Upper lobe of right lung (tissue), 1 donor: ENCODE measurements at regions not wholly inside any gene's neighbourhood (a gene's known extent, or its start where the extent isn't known, plus 50 kb on each side); places are given as distances from the start of the nearest gene placed in this dataset.
"Not testable (repeated sequence)": the region's sequence is repeated elsewhere in the genome, so short reads cannot be mapped to it uniquely, and the experiment has no call there.

Experiments
- ATAC-seq: fragments of 200-7000 bp; cut with Tn5 transposase; one replicate; pipeline ENCODE4 v1.9.1; 2020; ENCODE audit warnings: mild to moderate bottlenecking, moderate library complexity
- DNase-seq: peaks from one replicate; pipeline ENCODE4 v3.0.0-alpha.2; 2020
- H3K27ac ChIP-seq: fragments of 200-600 bp; one replicate; pipeline ENCODE4 v1.8.0; 2022
- H3K27me3 ChIP-seq: fragments of 200-600 bp; one replicate; pipeline ENCODE4 v1.8.0; 2022; ENCODE audit warnings: mild to moderate bottlenecking
- H3K36me3 ChIP-seq: fragments of 200-600 bp; one replicate; pipeline ENCODE4 v1.8.0; 2022
- H3K4me1 ChIP-seq: fragments of 200-600 bp; one replicate; pipeline ENCODE4 v1.8.0; 2022
- H3K4me3 ChIP-seq: fragments of 200-600 bp; one replicate; pipeline ENCODE4 v1.8.0; 2022; ENCODE audit warnings: mild to moderate bottlenecking
- H3K9me3 ChIP-seq: fragments of 200-600 bp; one replicate; pipeline ENCODE4 v1.8.0; 2022
- CTCF ChIP-seq: fragments of 200-600 bp; IDR thresholded peaks from one replicate; pipeline ENCODE4 v1.8.0; 2022; ENCODE audit warnings: antibody characterized with exemption
- intact Hi-C: fragments of 100-400 bp; cut with DNase I; formaldehyde crosslinking; loops from one replicate; pipeline ENCODE4 v1.11.0; 2022
- donor health status: DM: no; HTN: yes; CAD: no; lungs with severe emphysema.

GRCh38 chr3:166993015-166993630 is 387.0 kb downstream of the ZBBX start:
- no peak overlapping the region for H3K27ac ChIP-seq
- H3K27me3 ChIP-seq: no peaks in the 10 kb centered on the region
- no peak overlapping the region for H3K4me3 ChIP-seq
- no peaks in the 10 kb centered on the region for H3K9me3 ChIP-seq
- H3K36me3 ChIP-seq: no peaks in the 10 kb centered on the region
- intact Hi-C loops: no loop called here
- DNase-seq (no peak), ATAC-seq (no peak)
- H3K4me1 ChIP-seq: no peaks in the 10 kb centered on the region
- no peak for TF ChIP-seq CTCF

- TF ChIP-seq CTCF: no peak
- Histone ChIP-seq H3K4me3 (no peak overlapping the region), H3K9me3 (no peaks in the 10 kb centered on the region), H3K4me1 (no peaks in the 10 kb centered on the region), H3K36me3 (no peaks in the 10 kb centered on the region), H3K27me3 (no peaks in the 10 kb centered on the region), H3K27ac (no peak overlapping the region)
- intact Hi-C loops: no loop called here
- ATAC-seq: no peak
- no peak for DNase-seq
Measured at GRCh38 chr3:166986000-166986399, 394.1 kb downstream of the ZBBX start.

GRCh38 chr3:166975796-166976195 is 404.3 kb downstream of the ZBBX start:
- H3K4me1 ChIP-seq, DNase-seq, ATAC-seq, H3K27ac ChIP-seq, H3K27me3 ChIP-seq, H3K9me3 ChIP-seq, H3K36me3 ChIP-seq, H3K4me3 ChIP-seq, intact Hi-C loops: not testable (repeated sequence)

GRCh38 chr3:166967714-166968113 is 412.4 kb downstream of the ZBBX start:
- H3K27me3 ChIP-seq, H3K4me3 ChIP-seq, H3K36me3 ChIP-seq, H3K27ac ChIP-seq, DNase-seq, H3K9me3 ChIP-seq, ATAC-seq, H3K4me1 ChIP-seq, intact Hi-C loops: not testable (repeated sequence)

GRCh38 chr3:166962911-166963310 is 417.2 kb downstream of the ZBBX start:
- Histone ChIP-seq H3K9me3 (no peaks in the 10 kb centered on the region), H3K36me3 (no peaks in the 10 kb centered on the region), H3K27me3 (no peaks in the 10 kb centered on the region), H3K4me3 (no peak overlapping the region), H3K4me1 (no peaks in the 10 kb centered on the region), H3K27ac (no peak overlapping the region)
- no peak for ATAC-seq
- TF ChIP-seq CTCF: no peak
- intact Hi-C loops: no loop called here
- DNase-seq: no peak

- no peaks in the 10 kb centered on the region for H3K36me3 ChIP-seq
- H3K27me3 ChIP-seq: no peaks in the 10 kb centered on the region
- TF ChIP-seq CTCF: no peak
- H3K4me3 ChIP-seq: no peak overlapping the region
- no peak overlapping the region for H3K27ac ChIP-seq
- ATAC-seq: no peak
- H3K4me1 ChIP-seq: no peaks in the 10 kb centered on the region
- no peaks in the 10 kb centered on the region for H3K9me3 ChIP-seq
- no peak for DNase-seq
- intact Hi-C loops: no loop called here
Measured at GRCh38 chr3:166957121-166957520, 423.0 kb downstream of the ZBBX start.
